Kidney (tissue), 13 donors: ENCODE measurements at regions not wholly inside any gene's neighbourhood (a gene's known extent, or its start where the extent isn't known, plus 50 kb on each side); places are given as distances from the start of the nearest gene placed in this dataset.

Experiments used
- DNase-seq, 5 donors: peaks; one replicate each; pipeline ENCODE4 v3.0.0-alpha.2; 2013 to 2020
- FAIRE-seq: peaks from 2 replicates; lab custom pipeline; 2012; peaks lifted over from hg19 to GRCh38; lab: Jason Lieb, UNC
- H3K27ac ChIP-seq, 2 donors: one replicate each; pipeline ENCODE4 v1.7.0; 2013; ENCODE audit warnings: low read depth in 2 of 2, low read length in 2 of 2, inconsistent platforms in 1 of 2
- H3K27me3 ChIP-seq: one replicate; pipeline ENCODE4 v1.7.1; 2013; ENCODE audit warnings: low read length, inconsistent platforms; ENCODE audit not compliant: control insufficient read depth, insufficient read depth
- H3K36me3 ChIP-seq, 3 donors: one replicate each; pipeline versions ENCODE4 v1.7.0 to v1.7.1; 2013; ENCODE audit warnings: low read length in 3 of 3, control low read depth in 1 of 3, inconsistent platforms in 1 of 3; ENCODE audit not compliant: insufficient read depth in 3 of 3, control insufficient read depth in 2 of 3
- H3K4me1 ChIP-seq, 3 donors: one replicate each; pipeline versions ENCODE4 v1.7.0 to v1.7.1; 2013; ENCODE audit warnings: low read length in 3 of 3, inconsistent platforms in 1 of 3, low read depth in 1 of 3; ENCODE audit not compliant: control insufficient read depth in 2 of 3, insufficient read depth in 2 of 3
- H3K4me3 ChIP-seq, 3 donors: one replicate each; pipeline versions ENCODE4 v1.7.0 to v1.8.1; 2013; ENCODE audit warnings: low read length in 3 of 3, control low read depth in 1 of 3, inconsistent platforms in 1 of 3
- H3K9ac ChIP-seq, 3 donors: one replicate each; pipeline versions ENCODE4 v1.7.0 to v1.7.1; 2013; ENCODE audit warnings: low read length in 3 of 3, control low read depth in 1 of 3, inconsistent platforms in 1 of 3
- H3K9me3 ChIP-seq, 3 donors: one replicate each; pipeline versions ENCODE4 v1.7.0 to v1.7.1; 2013; ENCODE audit warnings: low read length in 3 of 3, control low read depth in 1 of 3, inconsistent platforms in 1 of 3; ENCODE audit not compliant: control insufficient read depth in 2 of 3, insufficient read depth in 1 of 3
- CTCF ChIP-seq: IDR thresholded peaks from 3 replicates; pipeline ENCODE4 v1.5.1; 2012; ENCODE audit warnings: mild to moderate bottlenecking, moderate library complexity, borderline replicate concordance; ENCODE audit not compliant: insufficient read depth; ENCODE audit errors: extremely low read depth
- intact Hi-C: fragments of 100-400 bp; cut with DNase I; formaldehyde crosslinking; loops from one replicate; pipeline ENCODE4 v1.11.1; 2022
- donor health status: control.
- donor health status: control.
- donor health status: control.
- donor health status: control.
- donor health status: control.
- donor health status: DM: yes; HTN: yes; CAD: no.
- donor health status: Normal renal cell carcinoma (clear cell type).

DNA sequence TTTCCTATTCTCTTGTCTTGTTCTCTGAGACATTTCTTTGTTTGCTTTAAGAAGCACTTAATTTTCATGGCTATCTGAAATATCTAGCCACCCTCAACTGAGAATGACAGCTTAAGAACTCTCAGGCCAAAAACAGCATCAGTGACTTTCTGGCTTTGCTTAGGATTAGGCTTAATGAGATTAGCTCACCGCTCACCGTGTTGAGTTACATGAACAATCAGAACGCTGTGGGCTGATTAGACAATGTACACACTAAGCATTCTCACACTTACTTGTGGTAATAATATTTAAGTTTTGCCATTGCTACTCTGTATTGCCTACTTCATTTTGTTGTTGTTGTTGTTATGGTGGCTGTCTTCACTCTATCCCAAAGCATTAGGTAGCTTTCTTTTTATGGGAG, 1283.6 kb downstream of the UQCRFS1 start:
- TF ChIP-seq CTCF = no peak

DNA sequence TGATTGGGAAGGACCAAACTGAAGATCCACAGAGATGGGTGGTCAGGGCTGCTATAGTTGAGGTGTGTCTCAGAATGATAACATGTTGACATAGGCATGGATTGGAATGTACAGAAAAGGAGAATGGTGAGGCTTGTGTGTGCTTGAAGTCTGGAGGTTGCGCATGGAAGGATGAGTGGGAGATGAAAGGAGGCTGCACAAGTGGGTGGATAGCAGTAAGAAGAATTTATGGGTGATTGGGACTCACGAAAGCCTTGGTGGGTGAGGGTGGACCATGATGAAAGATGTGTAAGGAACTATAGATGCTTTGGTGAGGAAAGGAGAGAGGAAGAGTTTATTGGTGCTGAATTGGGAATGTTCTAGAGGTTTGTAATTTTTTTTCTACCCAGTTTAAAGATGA, 1287.7 kb downstream of the UQCRFS1 start:
- Histone ChIP-seq H3K27me3 (no peaks in the 10 kb centered on the region), H3K9me3 (no peaks in the 10 kb centered on the region), H3K36me3 (no peaks in the 10 kb centered on the region), H3K4me1 (no peaks in the 10 kb centered on the region), H3K4me3 (no peak overlapping the region), H3K9ac (no peak overlapping the region), H3K27ac (no peak overlapping the region)
- intact Hi-C loops = no loop called here
- DNase-seq (no peak), FAIRE-seq (no peak)
- no peak for TF ChIP-seq CTCF

More for the DNA sequence above, 1283.6 kb downstream of the UQCRFS1 start:
- intact Hi-C loops = no loop called here
- H3K36me3 ChIP-seq = no peaks in the 10 kb centered on the region
- FAIRE-seq (no peak), DNase-seq (no peak)
- H3K27ac ChIP-seq = no peak overlapping the region
- H3K9ac ChIP-seq = no peak overlapping the region
- H3K27me3 ChIP-seq = no peaks in the 10 kb centered on the region
- H3K4me3 ChIP-seq = no peak overlapping the region
- H3K4me1 ChIP-seq = no peaks in the 10 kb centered on the region
- no peaks in the 10 kb centered on the region for H3K9me3 ChIP-seq

- Histone ChIP-seq H3K9me3 (no peaks in the 10 kb centered on the region), H3K4me3 (no peak overlapping the region), H3K4me1 (no peaks in the 10 kb centered on the region), H3K27me3 (no peaks in the 10 kb centered on the region), H3K9ac (no peak overlapping the region), H3K27ac (no peak overlapping the region), H3K36me3 (no peaks in the 10 kb centered on the region)
- intact Hi-C loops = no loop called here
- TF ChIP-seq CTCF = no peak
- FAIRE-seq (no peak), DNase-seq (no peak)
Observed at GRCh38 chr19:27922970-27923369, 1290.0 kb downstream of the UQCRFS1 start.

DNA sequence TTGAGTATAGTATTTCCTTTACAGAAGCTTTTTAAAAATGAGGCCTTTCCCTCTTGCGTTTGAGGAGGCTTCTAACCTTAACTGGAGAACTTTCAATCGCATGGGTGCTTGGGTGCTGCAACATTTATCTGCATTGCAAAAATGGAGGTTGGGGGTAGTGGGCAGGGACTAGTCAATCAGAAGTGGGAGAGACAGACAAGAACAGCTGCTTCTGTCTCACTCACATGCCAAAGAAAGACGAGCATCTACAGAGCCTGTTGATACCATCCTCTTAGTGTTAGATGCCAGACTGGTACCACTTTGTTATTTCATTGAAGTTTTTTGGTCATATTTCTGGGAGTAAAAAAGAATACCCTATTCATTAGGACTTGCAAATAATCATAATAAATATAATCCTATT, 1292.2 kb downstream of the UQCRFS1 start:
- DNase-seq (no peak), FAIRE-seq (no peak)
- H3K4me3 ChIP-seq = no peak overlapping the region
- intact Hi-C loops = no loop called here
- no peaks in the 10 kb centered on the region for H3K36me3 ChIP-seq
- TF ChIP-seq CTCF = no peak
- H3K4me1 ChIP-seq = no peaks in the 10 kb centered on the region
- no peaks in the 10 kb centered on the region for H3K27me3 ChIP-seq
- no peak overlapping the region for H3K9ac ChIP-seq
- no peaks in the 10 kb centered on the region for H3K9me3 ChIP-seq
- H3K27ac ChIP-seq = no peak overlapping the region
